Activated T-cell treated with anti-CD3 and anti-CD28 coated beads, Interleukin-2, amount 50 U/mL, for 4 hours (primary cell): ENCODE measurements at regions not wholly inside any gene's neighbourhood (a gene's known extent, or its start where the extent isn't known, plus 50 kb on each side); places are given as distances from the start of the nearest gene placed in this dataset.

Experiments used
- ATAC-seq, 2 donors: fragments of 200-7000 bp; cut with Tn5 transposase; one replicate each; pipeline ENCODE4 v1.10.0; 2021
- DNase-seq: peaks from one replicate; pipeline ENCODE4 v3.0.0-alpha.2; 2020
- H3K27me3 Mint-ChIP-seq: one replicate; pipeline ENCODE4 v1.8.0; 2021; ENCODE audit warnings: low read depth, mixed read lengths
- H3K36me3 Mint-ChIP-seq: one replicate; pipeline ENCODE4 v1.8.0; 2022; ENCODE audit warnings: mixed read lengths; ENCODE audit not compliant: insufficient read depth
- H3K4me1 Mint-ChIP-seq: one replicate; pipeline ENCODE4 v1.8.0; 2021; ENCODE audit warnings: low read depth, mixed read lengths
- H3K4me3 Mint-ChIP-seq: one replicate; pipeline ENCODE4 v1.8.0; 2021; ENCODE audit warnings: mild to moderate bottlenecking, moderate library complexity, mixed read lengths
- H3K9me3 Mint-ChIP-seq: one replicate; pipeline ENCODE4 v1.8.0; 2021; ENCODE audit warnings: mixed read lengths

- H3K27me3 Mint-ChIP-seq = no peaks in the 10 kb centered on the region
- H3K4me1 Mint-ChIP-seq = no peaks in the 10 kb centered on the region
- DNase-seq (no peak), ATAC-seq (no peak)
- H3K36me3 Mint-ChIP-seq = no peaks in the 10 kb centered on the region
- H3K4me3 Mint-ChIP-seq = no peak overlapping the region
- peaks cover 4% of the 10 kb centered on the region for H3K9me3 Mint-ChIP-seq
These were observed 1439.7 kb upstream of the AGA start for GRCh38 chr4:178881937-178882336.

- no peaks in the 10 kb centered on the region for H3K27me3 Mint-ChIP-seq
- H3K9me3 Mint-ChIP-seq = peaks cover 10% of the 10 kb centered on the region
These were observed 1451.9 kb upstream of the AGA start for GRCh38 chr4:178894126-178894525.

GRCh38 chr4:178899084-178899483 lies 1456.8 kb upstream of the AGA start:
- H3K36me3 Mint-ChIP-seq = no peaks in the 10 kb centered on the region
- H3K27me3 Mint-ChIP-seq = no peaks in the 10 kb centered on the region
- no peak overlapping the region for H3K4me3 Mint-ChIP-seq
- H3K4me1 Mint-ChIP-seq = no peaks in the 10 kb centered on the region
- ATAC-seq (no peak), DNase-seq (no peak)
- H3K9me3 Mint-ChIP-seq = peaks cover 10% of the 10 kb centered on the region

More at GRCh38 chr4:178894126-178894525, 1451.9 kb upstream of the AGA start:
- Mint-ChIP-seq H3K36me3 (no peaks in the 10 kb centered on the region), H3K4me1 (no peaks in the 10 kb centered on the region), H3K4me3 (no peak overlapping the region)
- ATAC-seq = no peak
- no peak for DNase-seq

- Mint-ChIP-seq H3K36me3 (no peaks in the 10 kb centered on the region), H3K9me3 (peaks cover 4% of the 10 kb centered on the region), H3K4me3 (no peak overlapping the region), H3K4me1 (no peaks in the 10 kb centered on the region), H3K27me3 (no peaks in the 10 kb centered on the region)
- no peak for ATAC-seq
- DNase-seq = no peak
These were observed 1475.5 kb upstream of the AGA start for GRCh38 chr4:178917756-178918155.

DNA sequence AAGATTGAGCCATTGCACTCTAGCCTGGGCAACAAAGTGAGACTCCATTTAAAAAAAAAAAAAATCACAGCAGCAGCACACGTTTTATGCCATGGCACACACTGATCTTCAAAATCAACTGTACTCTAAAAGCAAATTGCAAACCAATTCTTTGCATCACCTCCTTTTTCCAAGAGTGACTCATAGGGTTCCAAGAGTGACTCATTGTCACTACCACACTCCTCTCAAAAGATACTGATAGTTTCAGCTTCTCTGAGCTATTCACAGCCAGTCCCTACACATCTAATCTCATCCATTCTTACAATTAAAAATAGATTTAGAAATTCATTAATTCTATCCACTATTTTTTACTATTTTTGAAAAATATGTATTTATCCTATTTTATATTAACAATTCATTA lies 1494.9 kb upstream of the AGA start:
- no peaks in the 10 kb centered on the region for H3K4me1 Mint-ChIP-seq
- DNase-seq (no peak), ATAC-seq (no peak)
- peaks cover 17% of the 10 kb centered on the region for H3K9me3 Mint-ChIP-seq
- H3K27me3 Mint-ChIP-seq = no peaks in the 10 kb centered on the region
- H3K4me3 Mint-ChIP-seq = no peak overlapping the region
- no peaks in the 10 kb centered on the region for H3K36me3 Mint-ChIP-seq

DNA sequence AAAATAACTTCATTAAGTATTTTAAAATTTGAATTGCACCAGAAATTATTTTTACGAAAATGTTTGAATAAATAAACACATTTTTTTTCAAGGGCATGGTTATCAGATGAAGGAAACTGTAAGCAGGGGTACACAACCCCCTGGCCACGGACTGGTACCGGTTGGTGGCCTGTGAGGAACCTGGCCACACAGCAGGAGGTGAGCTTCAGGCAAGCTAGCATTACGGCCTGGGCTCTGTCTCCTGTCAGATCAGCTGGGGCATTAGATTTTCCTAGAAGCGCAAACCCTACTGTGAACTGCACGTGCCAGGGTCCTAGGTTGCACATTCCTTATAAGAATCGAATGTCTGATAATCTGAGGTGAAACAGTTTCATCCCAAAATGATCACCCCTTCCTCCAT lies 1499.7 kb upstream of the AGA start:
- DNase-seq (no peak), ATAC-seq (no peak)
- H3K27me3 Mint-ChIP-seq = no peaks in the 10 kb centered on the region
- peaks cover 13% of the 10 kb centered on the region for H3K9me3 Mint-ChIP-seq
- H3K4me1 Mint-ChIP-seq = no peaks in the 10 kb centered on the region
- H3K4me3 Mint-ChIP-seq = no peak overlapping the region
- no peaks in the 10 kb centered on the region for H3K36me3 Mint-ChIP-seq

- DNase-seq (no peak), ATAC-seq (no peak)
- H3K4me1 Mint-ChIP-seq = no peaks in the 10 kb centered on the region
These were observed 1511.3 kb upstream of the AGA start for GRCh38 chr4:178953447-178954120.

DNA sequence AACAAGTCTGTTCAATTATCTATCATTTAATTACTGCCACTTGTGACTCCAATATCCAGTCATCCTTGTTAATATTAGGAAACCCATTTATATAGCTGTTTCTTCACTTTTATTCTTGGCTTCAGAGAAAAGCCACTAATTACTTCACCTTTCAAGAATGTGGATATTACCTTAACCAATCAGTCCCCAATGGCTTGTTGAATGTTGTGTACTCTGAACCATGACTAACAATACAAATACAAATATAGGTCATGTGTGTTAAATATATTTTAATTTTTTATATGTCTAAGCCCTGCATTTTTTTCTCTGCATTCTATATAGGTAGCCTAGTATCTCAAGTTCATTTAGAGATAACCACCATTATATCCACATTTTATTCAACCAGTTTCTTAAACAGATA lies 1513.4 kb upstream of the AGA start:
- Mint-ChIP-seq H3K27me3 (no peaks in the 10 kb centered on the region), H3K4me3 (no peak overlapping the region), H3K4me1 (no peaks in the 10 kb centered on the region), H3K9me3 (peaks cover 10% of the 10 kb centered on the region), H3K36me3 (no peaks in the 10 kb centered on the region)
- ATAC-seq = no peak
- no peak for DNase-seq

More at GRCh38 chr4:178953447-178954120, 1511.3 kb upstream of the AGA start:
- H3K36me3 Mint-ChIP-seq = no peaks in the 10 kb centered on the region
- H3K27me3 Mint-ChIP-seq = no peaks in the 10 kb centered on the region
- H3K4me3 Mint-ChIP-seq = no peak overlapping the region
- H3K9me3 Mint-ChIP-seq = peaks cover 10% of the 10 kb centered on the region

DNA sequence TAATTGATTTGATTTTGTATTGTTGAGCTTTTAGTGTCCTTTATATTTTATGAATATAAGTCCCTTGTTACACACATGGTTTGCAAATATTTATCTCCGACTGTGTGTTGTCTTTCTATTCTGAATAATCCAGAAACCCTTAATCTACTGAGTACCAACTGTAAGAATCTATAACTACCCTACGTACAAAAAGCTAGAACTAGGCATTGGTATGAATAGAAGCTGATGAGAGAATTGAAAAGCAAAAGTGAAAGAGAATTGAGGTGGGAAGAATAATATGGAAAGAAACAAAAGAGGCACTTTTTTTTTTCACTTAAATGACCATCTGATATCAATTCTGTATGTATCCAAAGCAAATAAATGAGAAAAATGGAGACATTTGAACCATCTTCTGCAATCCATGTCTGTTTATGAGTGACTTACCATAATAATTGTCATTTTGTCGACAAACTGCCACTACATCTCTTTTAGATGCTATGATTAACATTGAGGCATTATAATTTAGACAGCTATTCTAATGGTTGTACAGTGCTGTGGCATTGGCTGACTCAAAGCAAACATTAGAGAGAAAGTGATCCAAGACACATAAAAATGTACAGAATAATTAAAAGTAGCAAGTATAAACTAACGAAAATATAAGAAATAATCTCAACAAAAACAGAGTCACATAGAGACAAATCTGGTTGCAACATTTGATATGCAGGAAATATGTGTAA lies 1516.6 kb upstream of the AGA start:
- H3K27me3 Mint-ChIP-seq = no peaks in the 10 kb centered on the region
- DNase-seq (no peak), ATAC-seq (no peak)
- H3K4me3 Mint-ChIP-seq = no peak overlapping the region
- no peaks in the 10 kb centered on the region for H3K36me3 Mint-ChIP-seq
- no peaks in the 10 kb centered on the region for H3K4me1 Mint-ChIP-seq
- H3K9me3 Mint-ChIP-seq = peaks cover 14% of the 10 kb centered on the region

DNA sequence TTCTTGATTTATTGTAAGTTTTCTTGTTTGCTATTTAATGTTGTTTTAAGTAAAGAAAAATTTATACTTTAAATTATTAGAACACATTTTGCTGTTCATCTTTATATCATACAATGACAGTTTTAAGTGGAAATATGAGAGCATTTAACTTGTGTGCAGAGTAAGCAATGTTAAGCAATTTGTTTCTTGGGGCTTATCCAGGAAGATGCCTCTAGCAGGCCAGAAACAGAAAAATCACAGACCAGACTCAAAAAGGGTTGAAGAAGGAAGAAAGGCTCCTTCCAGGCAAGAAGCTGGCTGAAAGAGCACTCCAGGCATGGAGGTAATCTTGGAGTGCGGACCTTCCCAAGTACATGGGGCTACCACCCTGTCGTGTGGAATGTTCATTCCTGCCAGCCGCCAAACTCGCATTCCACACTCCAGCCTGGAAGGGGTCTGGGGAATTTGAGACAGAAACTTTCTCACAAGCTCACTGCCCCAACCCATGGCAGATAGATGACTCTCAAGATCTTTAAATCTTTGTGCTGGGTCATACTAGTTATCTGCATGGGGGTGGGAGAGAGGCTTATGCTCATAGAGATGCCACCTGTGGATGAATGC lies 1521.3 kb upstream of the AGA start:
- Mint-ChIP-seq H3K9me3 (peaks cover 4% of the 10 kb centered on the region), H3K4me3 (no peak overlapping the region), H3K4me1 (no peaks in the 10 kb centered on the region), H3K27me3 (no peaks in the 10 kb centered on the region), H3K36me3 (no peaks in the 10 kb centered on the region)
- DNase-seq (no peak), ATAC-seq (no peak)

DNA sequence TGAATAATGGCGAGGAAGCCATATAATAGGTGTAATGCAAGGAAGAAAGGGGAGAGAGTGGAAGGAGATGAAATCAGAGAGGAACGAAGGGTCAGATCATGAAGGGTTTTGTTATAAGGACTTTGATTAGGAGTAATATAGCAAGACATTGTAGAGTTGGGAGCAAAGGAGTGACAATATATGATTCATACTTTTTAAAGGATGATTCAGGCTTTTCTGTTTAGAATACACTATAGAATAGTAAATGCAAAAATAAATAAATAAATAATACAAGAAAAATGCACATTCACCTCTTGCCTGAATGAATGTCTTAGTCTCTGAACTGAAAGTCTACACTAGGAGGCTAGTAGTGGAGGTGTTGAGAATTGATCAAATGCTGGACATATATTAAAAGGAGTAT lies 1524.4 kb upstream of the AGA start:
- Mint-ChIP-seq H3K4me1 (no peaks in the 10 kb centered on the region), H3K9me3 (peaks cover 9% of the 10 kb centered on the region), H3K4me3 (no peak overlapping the region), H3K27me3 (no peaks in the 10 kb centered on the region), H3K36me3 (no peaks in the 10 kb centered on the region)
- ATAC-seq (no peak), DNase-seq (no peak)

DNA sequence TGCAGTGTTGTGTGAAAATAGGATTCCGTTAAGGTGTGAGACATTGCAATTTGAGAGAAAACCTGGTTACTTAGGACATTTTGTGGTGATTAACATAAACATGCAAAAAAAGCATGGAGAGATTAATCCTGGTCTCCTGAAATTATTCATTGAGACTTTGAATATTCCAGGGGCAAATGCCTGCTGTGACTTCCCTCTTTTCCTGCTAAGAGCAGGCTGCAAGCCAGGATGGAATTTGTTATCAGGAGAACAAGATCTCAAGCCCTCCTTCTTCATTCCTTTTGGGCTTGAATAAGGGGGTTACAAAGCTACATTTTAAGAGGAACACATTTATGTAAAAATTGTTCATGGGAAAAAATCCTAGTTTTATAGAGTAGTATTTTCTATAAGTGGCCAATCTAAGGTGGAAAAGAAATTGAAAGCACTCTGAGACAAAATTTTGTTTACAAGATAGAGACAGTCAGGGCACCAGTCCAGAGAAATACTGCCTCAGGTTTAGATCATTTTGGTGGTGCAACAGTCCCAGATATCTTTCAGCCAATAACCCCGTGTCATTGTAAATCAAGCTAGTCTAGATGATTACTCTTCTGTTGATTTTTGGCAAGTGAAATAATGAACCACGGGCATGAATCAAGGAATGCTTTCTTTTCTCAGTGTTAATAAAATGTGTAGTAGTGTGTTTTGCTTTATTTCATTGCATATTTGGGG lies 1528.3 kb upstream of the AGA start:
- H3K4me1 Mint-ChIP-seq = no peaks in the 10 kb centered on the region
- H3K9me3 Mint-ChIP-seq = peaks cover 9% of the 10 kb centered on the region
- H3K4me3 Mint-ChIP-seq = no peak overlapping the region
- no peaks in the 10 kb centered on the region for H3K36me3 Mint-ChIP-seq
- ATAC-seq (no peak), DNase-seq (no peak)
- no peaks in the 10 kb centered on the region for H3K27me3 Mint-ChIP-seq

DNA sequence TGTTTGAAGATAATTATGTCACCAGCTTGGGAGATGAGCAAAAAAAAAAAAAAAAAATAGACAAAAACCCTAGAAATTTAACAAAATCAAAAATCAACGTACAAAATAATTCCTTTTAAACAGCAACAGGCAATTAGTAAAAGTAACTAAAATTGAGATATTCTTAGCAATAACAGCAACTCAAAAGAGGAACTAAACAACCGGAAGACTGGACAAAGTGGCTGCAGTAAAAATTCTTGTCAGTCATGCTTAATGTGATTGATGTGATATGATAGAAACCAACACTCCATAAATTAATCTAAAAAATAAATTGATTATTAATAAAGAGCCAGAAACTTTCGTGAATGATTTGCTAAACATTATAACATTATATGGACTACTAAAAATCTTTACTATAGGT lies 1534.6 kb upstream of the AGA start:
- H3K9me3 Mint-ChIP-seq = peaks cover under 1% of the 10 kb centered on the region
- H3K4me1 Mint-ChIP-seq = no peaks in the 10 kb centered on the region
- no peak overlapping the region for H3K4me3 Mint-ChIP-seq
- no peaks in the 10 kb centered on the region for H3K36me3 Mint-ChIP-seq
- no peaks in the 10 kb centered on the region for H3K27me3 Mint-ChIP-seq
- ATAC-seq (no peak), DNase-seq (no peak)

GRCh38 chr4:178993306-178993705 lies 1551.1 kb upstream of the AGA start:
- Mint-ChIP-seq H3K36me3 (no peaks in the 10 kb centered on the region), H3K9me3 (peaks cover 6% of the 10 kb centered on the region), H3K4me3 (no peak overlapping the region), H3K27me3 (no peaks in the 10 kb centered on the region), H3K4me1 (no peaks in the 10 kb centered on the region)
- no peak for DNase-seq
- no peak for ATAC-seq
